Heart right ventricle (tissue), 16 donors: ENCODE measurements at regions not wholly inside any gene's neighbourhood (a gene's known extent, or its start where the extent isn't known, plus 50 kb on each side); places are given as distances from the start of the nearest gene placed in this dataset.

Source experiments
- ATAC-seq, 8 donors: fragments of 200-7000 bp; cut with Tn5 transposase; one replicate each; pipeline ENCODE4 v1.9.1; 2020; ENCODE audit warnings: mild to moderate bottlenecking in 8 of 8, moderate library complexity in 8 of 8, moderate number of reproducible peaks in 1 of 8
- DNase-seq, 2 donors: peaks; one replicate each; pipeline ENCODE4 v3.0.0-alpha.2; 2020
- H3K27ac ChIP-seq, 10 donors: fragments of 200-600 bp; sonication (generic) in 2 of 10; one replicate each; pipeline versions ENCODE4 v1.5.0 to v1.8.0; 2020 to 2022; ENCODE audit warnings: mild to moderate bottlenecking in 3 of 10
- H3K27me3 ChIP-seq, 7 donors: fragments of 200-600 bp; one replicate each; pipeline ENCODE4 v1.8.0; 2021 to 2022; ENCODE audit warnings: mild to moderate bottlenecking in 2 of 7
- H3K36me3 ChIP-seq, 9 donors: fragments of 200-600 bp; sonication (generic) in 1 of 9; one replicate each; pipeline versions ENCODE4 v1.5.0 to v1.8.0; 2020 to 2022; ENCODE audit warnings: mild to moderate bottlenecking in 2 of 9
- H3K4me1 ChIP-seq, 9 donors: fragments of 200-600 bp; sonication (generic) in 1 of 9; one replicate each; pipeline versions ENCODE4 v1.5.0 to v1.8.0; 2020 to 2022; ENCODE audit warnings: mild to moderate bottlenecking in 4 of 9
- H3K4me3 ChIP-seq, 10 donors: fragments of 200-600 bp; sonication (generic) in 2 of 10; one replicate each; pipeline versions ENCODE4 v1.5.0 to v1.8.0; 2020 to 2022; ENCODE audit warnings: mild to moderate bottlenecking in 7 of 10, moderate library complexity in 2 of 10
- H3K9me3 ChIP-seq, 11 donors: fragments of 200-600 bp in 10 of 11; sonication (generic) in 2 of 11; one replicate each; pipeline versions ENCODE4 v1.5.0 to v1.8.0; 2013 to 2022; ENCODE audit warnings: mild to moderate bottlenecking in 2 of 11, control low read depth in 1 of 11, moderate library complexity in 1 of 11
- CTCF ChIP-seq, 9 donors: fragments of 200-600 bp; sonication (generic) in 2 of 9; IDR thresholded peaks; one replicate each; pipeline versions ENCODE4 v1.5.0 to v1.8.0; 2021 to 2022; ENCODE audit warnings: antibody characterized with exemption in 9 of 9, mild to moderate bottlenecking in 5 of 9, moderate library complexity in 1 of 9
- WGBS, 2 donors: extraction: QIAGEN DNeasy Blood & Tissue Kit; methylation state at CpG; one replicate each; pipeline ENCODE4 v1.1.7; 2013; ENCODE audit warnings: inconsistent platforms in 1 of 2; 5-methylcytosine and 5-hydroxymethylcytosine counted together
- intact Hi-C, 10 donors: fragments of 100-400 bp; cut with DNase I; formaldehyde crosslinking; loops; one replicate each; pipeline versions ENCODE4 v1.11.1 to v1.14.2; 2022
- donor health status: Arrhythmogenic right ventricular cardiomyopathy.
- donor health status: ischemic (EF 13 %, LVEDD 7.1; RV severe dilation, severe dysfunction).
- donor health status: healthy with polysubstance abuse.
- donor health status: DM: no; HTN: yes; CAD: no.
- donor health status: DM: no; HTN: no; CAD: no.
- donor health status: ischemic (EF 25% LVEDD 6.9; RV normal size, moderate dysfunction).
- donor health status: ischemic (EF 25% LVEDD 5.7; RV mildly dilated, moderate dysfunction).
- donor health status: healthy.
- donor health status: DM: yes; HTN: yes; CAD: no.
- donor health status: Ischemic cardiomyopathy.
- donor health status: ischemic (EF 35%, LVEDD 5.7; RV mildly dilated, moderate dysfunction).
- donor health status: nonischemic (EF 11% LVEDD 7.7; RV severe dilation, severe dysfunction).
- donor health status: DM: yes; HTN: yes; CAD: no.
- donor health status: PGD.
- donor health status: ischemic (EF 29% LVEDD 5.4; RV normal size, mild dysfunction).
- donor health status: nonischemic (EF 23%, LVEDD 6.1; RV moderate dilation, normal function).

GRCh38 chr3:79917561-79917960 is 149.8 kb upstream of the ROBO1 start:
- Histone ChIP-seq H3K4me3 (no peak overlapping the region), H3K27ac (no peak overlapping the region), H3K27me3 (no peaks in the 10 kb centered on the region), H3K4me1 (no peaks in the 10 kb centered on the region), H3K36me3 (no peaks in the 10 kb centered on the region), H3K9me3 (no peaks in the 10 kb centered on the region)
- intact Hi-C loops, result no loop called here
- 55 to 64% methylated on average over 2 of the region's 2 CpGs for WGBS, 2 donors
- DNase-seq (no peak), ATAC-seq (no peak)
- no peak for TF ChIP-seq CTCF (IDR thresholded peaks at IDR 0.05)

GRCh38 chr3:79910337-79910736 is 142.5 kb upstream of the ROBO1 start:
- Histone ChIP-seq H3K9me3 (no peaks in the 10 kb centered on the region), H3K36me3 (no peaks in the 10 kb centered on the region), H3K4me3 (no peak overlapping the region), H3K27me3 (no peaks in the 10 kb centered on the region), H3K27ac (no peak overlapping the region), H3K4me1 (no peaks in the 10 kb centered on the region)
- no peak for DNase-seq
- no peak for TF ChIP-seq CTCF (IDR thresholded peaks at IDR 0.05)
- ATAC-seq, result no peak
- intact Hi-C loops, result no loop called here
- WGBS, 2 donors, result 1 to 43% methylated on average over 2 of the region's 2 CpGs

GRCh38 chr3:79906106-79906505 is 138.3 kb upstream of the ROBO1 start:
- no peak for ATAC-seq
- 69 to 73% methylated on average over 4 of the region's 4 CpGs for WGBS, 2 donors
- no peaks in the 10 kb centered on the region for H3K9me3 ChIP-seq
- H3K4me3 ChIP-seq, result no peak overlapping the region
- no peak for DNase-seq
- no peaks in the 10 kb centered on the region for H3K36me3 ChIP-seq
- TF ChIP-seq CTCF (IDR thresholded peaks at IDR 0.05), result no peak
- no peaks in the 10 kb centered on the region for H3K27me3 ChIP-seq
- no peaks in the 10 kb centered on the region for H3K4me1 ChIP-seq
- no peak overlapping the region for H3K27ac ChIP-seq
- intact Hi-C loops, result no loop called here

- 90 to 96% methylated on average over 3 of the region's 3 CpGs for WGBS, 2 donors
- Histone ChIP-seq H3K36me3 (no peaks in the 10 kb centered on the region), H3K4me1 (no peaks in the 10 kb centered on the region), H3K9me3 (no peaks in the 10 kb centered on the region), H3K27ac (no peak overlapping the region), H3K4me3 (no peak overlapping the region), H3K27me3 (no peaks in the 10 kb centered on the region)
- DNase-seq (no peak), ATAC-seq (no peak)
- intact Hi-C loops, result no loop called here
- no peak for TF ChIP-seq CTCF (IDR thresholded peaks at IDR 0.05)
Observed at GRCh38 chr3:79902151-79902550, 134.4 kb upstream of the ROBO1 start.

- WGBS, 2 donors, result 78 to 90% methylated on average over 4 of the region's 4 CpGs
- no peak overlapping the region for H3K27ac ChIP-seq
- TF ChIP-seq CTCF (IDR thresholded peaks at IDR 0.05), result no peak
- DNase-seq, result no peak
- H3K27me3 ChIP-seq, result no peaks in the 10 kb centered on the region
- intact Hi-C loops, result no loop called here
- H3K36me3 ChIP-seq, result no peaks in the 10 kb centered on the region
- H3K9me3 ChIP-seq, result no peaks in the 10 kb centered on the region
- H3K4me3 ChIP-seq, result no peak overlapping the region
- H3K4me1 ChIP-seq, result no peaks in the 10 kb centered on the region
- no peak for ATAC-seq
Observed at GRCh38 chr3:79898907-79899306, 131.1 kb upstream of the ROBO1 start.
